ENCODE measurements at regions not wholly inside any gene's neighbourhood (a gene's known extent, or its start where the extent isn't known, plus 50 kb on each side); places are given as distances from the start of the nearest gene placed in this dataset.

DNA sequence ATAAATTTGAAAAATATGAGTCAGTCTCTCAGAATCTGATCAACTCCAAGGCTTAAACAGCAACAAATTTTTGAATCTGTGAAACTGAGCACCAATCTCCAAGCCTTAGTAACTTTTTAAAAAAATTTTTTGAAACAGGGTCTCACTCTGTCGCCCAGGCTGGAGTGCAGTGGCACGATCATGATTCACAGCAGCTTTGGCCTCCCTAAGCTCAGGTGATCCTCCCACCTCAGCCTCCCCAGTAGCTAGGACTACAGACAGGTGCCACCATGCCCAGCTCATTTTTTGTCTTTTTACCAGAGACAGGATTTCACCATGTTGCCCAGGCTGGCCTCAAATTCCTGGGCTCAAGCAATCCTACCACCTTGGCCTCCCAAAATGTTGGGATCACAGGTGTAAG is 207.9 kb upstream of the TCF21 start:
- Mint-ChIP-seq H3K4me1 (peaks cover 43% of the 10 kb centered on the region), H3K27ac (peak overlapping the region; percentile 97), H3K27me3 (ENCODE audit: low read depth) (no peaks in the 10 kb centered on the region), H3K36me3 (peaks cover 2% of the 10 kb centered on the region; the same call in 1 of the 2 replicates), H3K4me3 (peak overlapping the region; percentile 41), H3K9me3 (peaks cover 10% of the 10 kb centered on the region)
- no peak for DNase-seq (ENCODE audit: low spot score)
- TF ChIP-seq OVOL2 (CRISPR knock-in tag; IDR thresholded peaks at IDR 0.05; ENCODE audit: borderline replicate concordance) = no peak
- TF ChIP-seq GTF2I (CRISPR knock-in tag; conservative IDR thresholded peaks at IDR 0.05) = 0 out of 2 replicates have a peak, but pooled peaks have one; percentile 39
- TF ChIP-seq ZNF121 (CRISPR knock-in tag; IDR thresholded peaks at IDR 0.05) = peak; percentile 96
- POLR2A ChIA-PET = no interaction called here
- no peak for ATAC-seq
- CTCF ChIA-PET = interaction anchor here (1.9 kb wide), 1 partner anchor 157 kb away, joined by 11 read pairs; no protein-coding TSS in a partner anchor

DNA sequence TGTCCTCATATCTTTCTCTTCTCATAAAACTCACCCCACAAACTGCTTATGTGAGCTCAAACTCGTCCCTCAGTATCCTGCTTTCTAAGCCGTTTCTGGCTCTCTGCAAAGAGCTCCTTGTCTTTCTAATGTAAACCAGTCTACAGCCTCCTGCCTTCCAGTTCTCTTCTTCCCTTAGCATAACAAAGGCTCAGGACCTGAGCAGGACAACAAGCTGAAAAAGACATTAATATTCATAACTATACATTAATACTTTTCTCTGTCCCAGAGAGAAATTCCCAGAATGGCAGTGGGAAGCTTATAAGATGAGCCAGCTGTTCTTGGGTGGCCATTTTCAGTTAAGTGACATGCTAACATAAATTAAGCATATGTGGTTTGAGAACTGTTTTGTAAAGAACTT is 207.0 kb upstream of the TCF21 start:
- no peak for DNase-seq (ENCODE audit: low spot score)
- Mint-ChIP-seq H3K4me3 (peak overlapping the region; percentile 41), H3K27me3 (ENCODE audit: low read depth) (no peaks in the 10 kb centered on the region), H3K36me3 (peaks cover 2% of the 10 kb centered on the region; the same call in 1 of the 2 replicates), H3K4me1 (peaks cover 43% of the 10 kb centered on the region), H3K27ac (peak overlapping the region; percentile 97), H3K9me3 (peaks cover 6% of the 10 kb centered on the region; the same call in 1 of the 2 replicates)
- TF ChIP-seq TEAD1 (CRISPR knock-in tag; IDR thresholded peaks at IDR 0.05) (peak; percentile 39; the same call in 1 of the 2 replicates), ETV6 (CRISPR knock-in tag; IDR thresholded peaks at IDR 0.05) (peak; percentile 38; the same call in 1 of the 2 replicates), ATF1 (CRISPR knock-in tag; IDR thresholded peaks at IDR 0.05) (no peak), ZNF232 (CRISPR knock-in tag; IDR thresholded peaks at IDR 0.05) (no peak), ZNF138 (CRISPR knock-in tag; conservative IDR thresholded peaks at IDR 0.05) (no peak), ZNF121 (CRISPR knock-in tag; IDR thresholded peaks at IDR 0.05) (no peak), NR1H2 (CRISPR knock-in tag; IDR thresholded peaks at IDR 0.05) (no peak)
- TF ChIP-seq, protein P1, sequence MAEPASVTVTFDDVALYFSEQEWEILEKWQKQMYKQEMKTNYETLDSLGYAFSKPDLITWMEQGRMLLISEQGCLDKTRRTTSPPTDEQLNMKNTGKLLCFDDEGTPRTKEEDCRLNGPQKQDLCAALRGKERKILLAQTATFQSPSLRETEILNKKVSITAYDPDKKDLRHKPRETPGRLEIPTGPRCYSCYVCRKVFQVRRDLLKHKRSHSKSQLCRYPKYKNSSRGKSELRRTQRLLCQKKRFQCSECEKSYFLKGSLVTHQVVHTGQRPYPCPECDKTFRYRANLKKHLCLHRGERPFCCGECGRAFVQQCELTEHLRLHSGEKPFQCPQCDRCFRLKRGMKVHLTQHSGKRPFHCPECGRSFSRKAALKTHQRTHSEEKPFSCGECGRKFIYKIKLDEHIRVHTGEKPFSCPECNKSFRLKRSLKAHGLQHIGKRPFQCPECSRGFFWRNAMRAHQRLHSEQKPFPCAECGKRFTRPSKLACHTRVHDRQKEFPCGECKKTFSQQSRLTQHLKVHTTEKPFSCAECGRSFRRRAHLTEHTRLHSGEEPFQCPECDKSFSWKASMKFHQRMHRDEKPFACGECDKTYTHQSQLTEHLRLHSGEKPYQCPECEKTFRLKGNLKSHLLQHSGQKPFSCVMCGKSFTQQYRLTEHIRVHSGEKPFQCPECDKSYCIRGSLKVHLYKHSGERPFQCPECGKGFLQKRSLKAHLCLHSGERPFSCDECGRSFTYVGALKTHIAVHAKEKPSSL (CRISPR knock-in tag; conservative IDR thresholded peaks at IDR 0.05) = no peak
- TF ChIP-seq, protein P2, sequence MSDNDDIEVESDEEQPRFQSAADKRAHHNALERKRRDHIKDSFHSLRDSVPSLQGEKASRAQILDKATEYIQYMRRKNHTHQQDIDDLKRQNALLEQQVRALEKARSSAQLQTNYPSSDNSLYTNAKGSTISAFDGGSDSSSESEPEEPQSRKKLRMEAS (CRISPR knock-in tag; IDR thresholded peaks at IDR 0.05) = 0 out of 2 replicates have a peak, but pooled peaks have one; percentile 16
- TF ChIP-seq, protein P3, sequence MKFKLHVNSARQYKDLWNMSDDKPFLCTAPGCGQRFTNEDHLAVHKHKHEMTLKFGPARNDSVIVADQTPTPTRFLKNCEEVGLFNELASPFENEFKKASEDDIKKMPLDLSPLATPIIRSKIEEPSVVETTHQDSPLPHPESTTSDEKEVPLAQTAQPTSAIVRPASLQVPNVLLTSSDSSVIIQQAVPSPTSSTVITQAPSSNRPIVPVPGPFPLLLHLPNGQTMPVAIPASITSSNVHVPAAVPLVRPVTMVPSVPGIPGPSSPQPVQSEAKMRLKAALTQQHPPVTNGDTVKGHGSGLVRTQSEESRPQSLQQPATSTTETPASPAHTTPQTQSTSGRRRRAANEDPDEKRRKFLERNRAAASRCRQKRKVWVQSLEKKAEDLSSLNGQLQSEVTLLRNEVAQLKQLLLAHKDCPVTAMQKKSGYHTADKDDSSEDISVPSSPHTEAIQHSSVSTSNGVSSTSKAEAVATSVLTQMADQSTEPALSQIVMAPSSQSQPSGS (CRISPR knock-in tag; IDR thresholded peaks at IDR 0.05; ENCODE audit: borderline replicate concordance, low read depth) = no peak
- peak; percentile 98 for ATAC-seq
- ChIA-PET POLR2A (interaction anchor here (0.5 to 0.7 kb wide), 2 partner anchors 36 to 429 kb away, joined by 3 to 4 read pairs; no protein-coding TSS in a partner anchor), CTCF (interaction anchor here (0.9 to 1.9 kb wide), 4 partner anchors 14 to 235 kb away, joined by 3 to 11 read pairs (median 6); no protein-coding TSS in a partner anchor)

DNA sequence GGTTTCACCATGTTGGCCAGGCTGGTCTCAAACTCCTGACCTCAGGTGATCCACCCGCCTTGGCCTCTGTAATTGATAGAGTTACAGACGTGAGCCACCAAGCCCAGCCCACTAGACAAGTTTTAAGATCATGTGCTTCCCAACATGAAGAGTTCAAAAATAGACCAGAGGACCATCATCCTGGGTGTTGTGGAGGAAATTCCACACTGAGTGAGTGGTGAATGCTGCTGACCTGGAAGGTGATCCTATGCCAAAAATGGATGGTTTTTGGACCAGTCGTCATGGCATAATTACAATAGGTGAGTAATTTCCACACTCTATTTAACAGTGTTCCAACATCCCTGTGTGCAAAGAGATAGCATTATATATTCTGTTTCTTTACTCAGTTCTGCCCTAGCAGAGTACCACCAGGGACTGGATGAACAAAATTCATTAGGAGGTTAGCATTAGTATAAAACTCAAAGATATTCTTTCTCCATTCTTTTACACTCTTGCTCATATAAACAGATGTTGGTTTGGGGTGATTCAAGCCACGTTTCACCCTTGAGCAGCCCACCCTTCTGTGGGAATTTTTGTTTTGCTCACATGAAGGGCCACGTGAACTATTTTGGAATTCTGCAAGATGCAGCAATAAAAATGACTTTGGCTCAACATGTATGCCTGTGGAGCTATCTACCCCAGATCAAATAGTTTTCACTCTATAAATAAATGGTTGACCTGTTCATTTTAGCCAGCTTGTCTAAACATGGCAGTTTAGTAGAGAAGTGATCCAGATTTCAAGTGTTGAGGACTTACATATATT is 206.2 kb upstream of the TCF21 start:
- peaks cover 43% of the 10 kb centered on the region for H3K4me1 Mint-ChIP-seq
- POLR2A ChIA-PET = interaction anchor here (0.7 kb wide), 1 partner anchor 429 kb away, joined by 4 read pairs; no protein-coding TSS in a partner anchor
- peak overlapping the region; percentile 97 for H3K27ac Mint-ChIP-seq
- H3K9me3 Mint-ChIP-seq = no peaks in the 10 kb centered on the region
- CTCF ChIA-PET = interaction anchor here (1.2 to 1.9 kb wide), 2 partner anchors 114 to 155 kb away, joined by 3 to 11 read pairs (median 8); no protein-coding TSS in a partner anchor
- ATAC-seq (no peak), DNase-seq (ENCODE audit: low spot score) (no peak)
- peak overlapping the region; percentile 14; the same call in 1 of the 2 replicates for H3K4me3 Mint-ChIP-seq
- H3K36me3 Mint-ChIP-seq = no peaks in the 10 kb centered on the region
- H3K27me3 Mint-ChIP-seq (ENCODE audit: low read depth) = no peaks in the 10 kb centered on the region
- TF ChIP-seq MXD4 (CRISPR knock-in tag; IDR thresholded peaks at IDR 0.05; ENCODE audit: borderline replicate concordance) = no peak
- TF ChIP-seq, protein P4, sequence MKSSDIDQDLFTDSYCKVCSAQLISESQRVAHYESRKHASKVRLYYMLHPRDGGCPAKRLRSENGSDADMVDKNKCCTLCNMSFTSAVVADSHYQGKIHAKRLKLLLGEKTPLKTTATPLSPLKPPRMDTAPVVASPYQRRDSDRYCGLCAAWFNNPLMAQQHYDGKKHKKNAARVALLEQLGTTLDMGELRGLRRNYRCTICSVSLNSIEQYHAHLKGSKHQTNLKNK (CRISPR knock-in tag; IDR thresholded peaks at IDR 0.05) = no peak
- TF ChIP-seq, protein P5, sequence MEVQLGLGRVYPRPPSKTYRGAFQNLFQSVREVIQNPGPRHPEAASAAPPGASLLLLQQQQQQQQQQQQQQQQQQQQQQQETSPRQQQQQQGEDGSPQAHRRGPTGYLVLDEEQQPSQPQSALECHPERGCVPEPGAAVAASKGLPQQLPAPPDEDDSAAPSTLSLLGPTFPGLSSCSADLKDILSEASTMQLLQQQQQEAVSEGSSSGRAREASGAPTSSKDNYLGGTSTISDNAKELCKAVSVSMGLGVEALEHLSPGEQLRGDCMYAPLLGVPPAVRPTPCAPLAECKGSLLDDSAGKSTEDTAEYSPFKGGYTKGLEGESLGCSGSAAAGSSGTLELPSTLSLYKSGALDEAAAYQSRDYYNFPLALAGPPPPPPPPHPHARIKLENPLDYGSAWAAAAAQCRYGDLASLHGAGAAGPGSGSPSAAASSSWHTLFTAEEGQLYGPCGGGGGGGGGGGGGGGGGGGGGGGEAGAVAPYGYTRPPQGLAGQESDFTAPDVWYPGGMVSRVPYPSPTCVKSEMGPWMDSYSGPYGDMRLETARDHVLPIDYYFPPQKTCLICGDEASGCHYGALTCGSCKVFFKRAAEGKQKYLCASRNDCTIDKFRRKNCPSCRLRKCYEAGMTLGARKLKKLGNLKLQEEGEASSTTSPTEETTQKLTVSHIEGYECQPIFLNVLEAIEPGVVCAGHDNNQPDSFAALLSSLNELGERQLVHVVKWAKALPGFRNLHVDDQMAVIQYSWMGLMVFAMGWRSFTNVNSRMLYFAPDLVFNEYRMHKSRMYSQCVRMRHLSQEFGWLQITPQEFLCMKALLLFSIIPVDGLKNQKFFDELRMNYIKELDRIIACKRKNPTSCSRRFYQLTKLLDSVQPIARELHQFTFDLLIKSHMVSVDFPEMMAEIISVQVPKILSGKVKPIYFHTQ (CRISPR knock-in tag; IDR thresholded peaks at IDR 0.05) = no peak
- no peak for TF ChIP-seq IRF2 (CRISPR knock-in tag; IDR thresholded peaks at IDR 0.05; ENCODE audit: borderline replicate concordance, low read depth)
- TF ChIP-seq ZNF232 (CRISPR knock-in tag; IDR thresholded peaks at IDR 0.05) = no peak
- no peak for TF ChIP-seq MYBL2 (CRISPR knock-in tag; IDR thresholded peaks at IDR 0.05)
- TF ChIP-seq ZNF219 (CRISPR knock-in tag; IDR thresholded peaks at IDR 0.05; ENCODE audit: borderline replicate concordance) = no peak
- TF ChIP-seq, protein P6, sequence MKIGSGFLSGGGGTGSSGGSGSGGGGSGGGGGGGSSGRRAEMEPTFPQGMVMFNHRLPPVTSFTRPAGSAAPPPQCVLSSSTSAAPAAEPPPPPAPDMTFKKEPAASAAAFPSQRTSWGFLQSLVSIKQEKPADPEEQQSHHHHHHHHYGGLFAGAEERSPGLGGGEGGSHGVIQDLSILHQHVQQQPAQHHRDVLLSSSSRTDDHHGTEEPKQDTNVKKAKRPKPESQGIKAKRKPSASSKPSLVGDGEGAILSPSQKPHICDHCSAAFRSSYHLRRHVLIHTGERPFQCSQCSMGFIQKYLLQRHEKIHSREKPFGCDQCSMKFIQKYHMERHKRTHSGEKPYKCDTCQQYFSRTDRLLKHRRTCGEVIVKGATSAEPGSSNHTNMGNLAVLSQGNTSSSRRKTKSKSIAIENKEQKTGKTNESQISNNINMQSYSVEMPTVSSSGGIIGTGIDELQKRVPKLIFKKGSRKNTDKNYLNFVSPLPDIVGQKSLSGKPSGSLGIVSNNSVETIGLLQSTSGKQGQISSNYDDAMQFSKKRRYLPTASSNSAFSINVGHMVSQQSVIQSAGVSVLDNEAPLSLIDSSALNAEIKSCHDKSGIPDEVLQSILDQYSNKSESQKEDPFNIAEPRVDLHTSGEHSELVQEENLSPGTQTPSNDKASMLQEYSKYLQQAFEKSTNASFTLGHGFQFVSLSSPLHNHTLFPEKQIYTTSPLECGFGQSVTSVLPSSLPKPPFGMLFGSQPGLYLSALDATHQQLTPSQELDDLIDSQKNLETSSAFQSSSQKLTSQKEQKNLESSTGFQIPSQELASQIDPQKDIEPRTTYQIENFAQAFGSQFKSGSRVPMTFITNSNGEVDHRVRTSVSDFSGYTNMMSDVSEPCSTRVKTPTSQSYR (CRISPR knock-in tag; IDR thresholded peaks at IDR 0.05) = no peak
- TF ChIP-seq EMX1 (CRISPR knock-in tag; IDR thresholded peaks at IDR 0.05) = no peak
- no peak for TF ChIP-seq SOX15 (CRISPR knock-in tag; IDR thresholded peaks at IDR 0.05)
